Iris pigment epithelial cell (primary cell): ENCODE measurements at regions not wholly inside any gene's neighbourhood (a gene's known extent, or its start where the extent isn't known, plus 50 kb on each side); places are given as distances from the start of the nearest gene placed in this dataset.
A peak's percentile ranks its signal among the peaks of the same experiment; 100 is the strongest.

Experiments used
- DNase-seq: peaks from one replicate; pipeline ENCODE4 v3.0.0-alpha.2; 2011; ENCODE audit warnings: low read depth

- DNase-seq, result no peak
Observed at GRCh38 chr9:14031810-14032209, 282.1 kb downstream of the NFIB start.

GRCh38 chr9:14031060-14031414, 282.9 kb downstream of the NFIB start:
- DNase-seq, result peak; percentile 86

DNA sequence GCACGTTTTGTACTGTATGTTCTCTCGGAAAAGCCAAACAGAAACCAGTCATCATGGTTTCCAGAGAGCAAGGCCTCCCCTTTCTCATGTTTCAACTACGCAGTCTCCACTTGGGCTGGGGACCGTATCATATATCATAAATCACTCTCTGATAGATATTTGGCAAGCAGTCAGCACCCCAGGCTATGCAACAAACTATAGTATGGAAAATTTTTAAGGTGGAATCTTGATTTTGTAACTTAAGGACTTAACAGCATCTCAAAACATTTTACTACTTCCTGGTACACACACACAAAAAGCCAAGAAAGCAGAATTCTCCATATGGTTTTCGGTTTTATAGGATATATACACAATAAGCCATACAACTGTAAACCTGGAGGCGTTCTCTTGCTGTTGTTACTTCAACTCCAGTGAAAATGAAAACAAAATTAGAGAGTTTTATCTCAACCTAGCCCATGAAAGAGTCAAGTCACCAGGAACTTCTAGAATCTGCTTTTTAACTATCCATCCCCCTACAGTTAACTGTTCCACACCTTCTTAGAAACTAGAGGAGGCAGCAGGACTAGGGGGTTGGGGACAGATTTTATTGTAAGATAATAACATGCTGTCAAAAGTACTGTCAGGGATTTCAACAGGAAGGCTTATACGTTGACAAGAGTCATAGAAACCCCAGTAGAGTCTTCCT, 283.4 kb downstream of the NFIB start:
- DNase-seq, result peak; percentile 95

DNA sequence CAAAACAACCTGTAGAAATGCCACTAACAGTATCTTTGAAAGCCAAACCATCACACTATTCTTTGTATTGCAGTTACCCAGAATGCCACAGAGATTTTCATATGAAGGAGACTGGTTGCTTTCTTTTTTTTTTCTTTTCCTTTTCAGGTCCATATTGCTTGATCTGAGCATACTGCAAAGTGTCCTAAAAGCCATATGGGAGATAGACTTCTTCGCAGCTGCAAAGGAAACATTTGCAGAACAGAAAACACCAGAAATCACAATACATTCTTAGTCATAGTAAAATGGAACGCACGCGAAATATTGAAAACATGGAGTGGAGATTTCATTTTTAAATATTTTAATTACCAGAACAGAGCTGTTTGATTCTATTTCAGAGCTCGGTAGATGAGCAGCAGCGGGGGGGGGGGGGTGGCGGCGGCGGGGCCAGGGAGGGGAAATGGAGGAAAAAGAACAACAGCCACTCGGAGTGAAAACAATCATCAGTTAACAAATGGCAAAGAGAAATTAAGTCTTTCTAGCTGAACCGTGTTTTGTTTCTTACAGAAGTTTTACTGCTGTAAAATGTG, 284.1 kb downstream of the NFIB start:
- no peak for DNase-seq

GRCh38 chr9:14027116-14027800, 286.7 kb downstream of the NFIB start:
- peak; percentile 66 for DNase-seq

DNA sequence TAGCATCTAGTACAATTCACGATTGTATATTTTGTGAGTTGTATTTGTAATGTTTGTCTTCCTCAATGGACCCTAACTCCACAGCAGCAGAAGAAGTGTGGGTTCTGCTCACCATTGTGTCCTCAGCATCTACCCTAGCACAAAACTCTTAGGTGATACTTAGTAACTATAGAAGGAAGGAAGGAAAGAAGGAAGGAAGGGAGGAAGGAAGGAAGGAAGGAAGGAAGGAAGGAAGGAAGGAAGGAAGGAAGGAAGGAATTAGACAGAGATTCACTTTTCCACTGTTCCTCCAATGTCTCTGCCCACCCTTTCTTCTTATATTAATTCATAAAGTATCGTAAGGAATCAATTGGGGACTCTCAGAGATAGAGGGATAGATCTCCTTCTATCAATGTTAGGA, 288.2 kb downstream of the NFIB start:
- no peak for DNase-seq

- no peak for DNase-seq
Observed at GRCh38 chr9:14023285-14023684, 290.7 kb downstream of the NFIB start.

DNA sequence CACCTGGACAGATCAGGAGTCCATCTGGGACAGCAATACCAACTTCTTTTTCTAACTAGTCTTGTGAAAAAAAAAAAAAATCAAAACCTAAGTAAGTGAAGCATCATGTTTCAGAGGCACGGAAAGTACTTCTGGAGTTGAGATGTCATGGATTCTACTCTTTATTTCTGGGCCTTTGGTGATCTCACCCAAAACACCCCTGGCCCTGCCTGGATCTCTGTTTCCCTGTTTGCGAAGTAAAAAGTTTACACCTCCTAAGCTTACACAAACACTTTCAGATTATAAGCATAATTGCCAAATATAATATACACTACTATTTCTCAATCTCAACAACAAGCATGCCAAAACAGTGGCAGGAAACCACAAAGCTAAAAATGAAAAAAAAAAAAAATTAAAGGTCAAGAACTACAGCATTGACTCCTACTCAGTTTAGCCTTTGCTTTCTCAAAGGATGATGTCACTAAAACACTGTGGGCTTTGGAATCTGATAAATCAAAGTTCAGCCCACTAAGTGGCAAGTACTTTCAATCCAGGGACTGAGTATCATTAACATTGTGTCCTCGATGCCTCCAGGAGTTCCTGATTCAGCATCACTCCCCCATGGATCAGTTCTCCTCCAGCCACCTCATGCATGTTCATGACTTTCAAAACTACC, 291.9 kb downstream of the NFIB start:
- DNase-seq, result peak; percentile 70

DNA sequence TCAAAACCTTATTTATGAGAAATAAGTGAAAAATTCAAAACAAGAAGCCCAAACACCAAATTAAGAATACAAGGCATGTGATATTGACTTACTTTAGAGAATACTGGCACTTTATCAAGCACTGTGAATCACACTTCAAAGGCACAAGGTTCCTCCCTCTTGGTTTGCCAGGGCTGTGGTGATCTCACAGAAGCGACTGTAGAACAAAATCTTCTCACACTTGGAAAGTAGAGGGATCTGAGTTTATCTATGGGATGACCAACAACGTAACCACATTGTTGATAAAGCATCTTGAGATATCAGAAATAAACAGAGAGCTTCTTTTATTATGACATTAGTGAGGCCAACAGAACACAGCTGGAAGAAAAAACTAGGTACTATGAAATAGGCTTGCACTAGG, 295.9 kb downstream of the NFIB start:
- peak; percentile 92 for DNase-seq

DNA sequence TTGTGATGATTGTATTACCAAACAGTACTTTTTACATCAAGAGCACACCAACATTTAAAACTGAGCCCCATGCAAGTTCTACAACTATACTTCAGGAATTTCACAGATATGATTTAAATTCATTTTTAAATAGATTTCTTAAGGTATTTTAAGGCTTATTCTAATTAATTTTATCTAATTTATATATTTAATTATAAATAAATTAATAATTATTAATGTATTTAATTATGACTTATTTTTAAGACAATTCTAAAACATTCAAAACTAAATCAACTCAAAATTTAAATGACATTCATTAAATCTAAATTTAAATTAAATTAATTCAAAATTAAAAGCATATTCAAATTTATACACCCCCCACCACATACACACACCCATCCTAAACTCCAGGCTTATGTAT, 299.2 kb downstream of the NFIB start:
- DNase-seq, result no peak

- DNase-seq, result no peak
Observed at GRCh38 chr9:14014218-14014617, 299.7 kb downstream of the NFIB start.

- no peak for DNase-seq
Observed at GRCh38 chr9:14011799-14012560, 302.0 kb downstream of the NFIB start.

- no peak for DNase-seq
Observed at GRCh38 chr9:14007190-14007769, 306.7 kb downstream of the NFIB start.

GRCh38 chr9:14006386-14007187, 307.4 kb downstream of the NFIB start:
- DNase-seq, result no peak

DNA sequence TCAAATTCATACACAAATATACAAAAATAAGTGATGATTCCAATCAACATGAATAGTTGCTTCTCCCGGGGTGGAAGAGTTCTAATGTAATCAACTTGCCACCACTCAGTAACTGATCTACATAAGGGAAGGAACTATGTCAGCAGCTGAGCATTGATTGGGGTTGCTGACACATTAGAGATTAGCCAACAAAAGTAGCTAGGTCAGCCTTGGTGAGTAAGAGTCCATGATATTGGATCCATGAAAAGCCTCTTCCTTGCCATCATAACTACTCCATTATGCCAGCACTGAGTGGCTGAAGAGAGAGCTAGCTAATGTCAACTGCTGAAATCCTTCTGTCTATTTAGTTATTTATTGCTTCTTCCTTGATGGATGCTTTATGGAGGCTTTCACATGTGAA, 309.8 kb downstream of the NFIB start:
- DNase-seq, result no peak

DNA sequence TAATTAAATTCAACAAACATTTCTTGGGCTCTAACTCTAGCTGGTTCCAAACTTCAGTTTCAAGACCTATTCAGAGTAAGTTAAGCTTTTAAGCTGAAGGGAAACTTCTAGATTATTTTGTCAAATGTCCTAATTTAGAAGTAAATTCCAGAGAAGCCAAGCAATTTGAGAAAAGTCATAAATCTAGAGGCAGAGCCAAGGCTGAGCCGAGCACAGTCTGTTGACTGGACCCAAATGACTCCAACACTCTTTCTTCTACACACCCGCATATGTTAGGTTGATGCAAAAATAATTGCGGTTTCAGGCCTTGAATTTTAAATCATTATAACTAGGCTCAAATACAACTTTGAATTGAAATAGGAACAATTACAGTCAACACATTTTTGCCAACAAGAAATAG, 319.7 kb downstream of the NFIB start:
- DNase-seq, result no peak

GRCh38 chr9:13993632-13994185, 320.2 kb downstream of the NFIB start:
- peak; percentile 34 for DNase-seq

GRCh38 chr9:13992138-13993088, 321.5 kb downstream of the NFIB start:
- DNase-seq, result peak; percentile 73

- no peak for DNase-seq
Observed at GRCh38 chr9:13991395-13991794, 322.5 kb downstream of the NFIB start.

- DNase-seq, result no peak
Observed at GRCh38 chr9:13990994-13991393, 322.9 kb downstream of the NFIB start.
